Cardiac muscle cell (in vitro differentiated cells and primary cell): ENCODE measurements at regions not wholly inside any gene's neighbourhood (a gene's known extent, or its start where the extent isn't known, plus 50 kb on each side); places are given as distances from the start of the nearest gene placed in this dataset.
A peak's percentile ranks its signal among the peaks of the same experiment; 100 is the strongest.

Source experiments
- DNase-seq, 2 donors: peaks; one replicate each; pipeline versions ENCODE4 v3.0.0 to v3.0.0-alpha.2; 2010 to 2017; ENCODE audit warnings: low read depth in 1 of 2, low spot score in 1 of 2
- H3K27ac ChIP-seq: fragments of 200-600 bp; sonication (generic); 2 replicates; pipeline ENCODE4 v1.5.1; 2016
- H3K27me3 ChIP-seq: fragments of 200-600 bp; sonication (generic); 2 replicates; pipeline ENCODE4 v1.6.0; 2016; ENCODE audit warnings: control low read depth
- H3K36me3 ChIP-seq: fragments of 200-600 bp; sonication (generic); 2 replicates; pipeline ENCODE4 v1.5.1; 2016; ENCODE audit warnings: control low read depth
- H3K4me1 ChIP-seq: fragments of 200-600 bp; sonication (generic); 2 replicates; pipeline ENCODE4 v1.8.1; 2017; ENCODE audit warnings: low read depth, mild to moderate bottlenecking, mixed run types
- H3K4me3 ChIP-seq: fragments of 200-600 bp; sonication (generic); 2 replicates; pipeline ENCODE4 v1.5.1; 2016; ENCODE audit warnings: mild to moderate bottlenecking
- H3K9me3 ChIP-seq: fragments of 200-600 bp; sonication (generic); 2 replicates; pipeline ENCODE4 v1.5.1; 2017; ENCODE audit warnings: low read depth, mild to moderate bottlenecking, control low read depth
- TF ChIP-seq, protein P1 (sequence below): IDR thresholded peaks from 2 replicates; pipeline ENCODE4 v1.5.1; 2012; ENCODE audit warnings: low read depth, mild to moderate bottlenecking, low read length

DNA sequence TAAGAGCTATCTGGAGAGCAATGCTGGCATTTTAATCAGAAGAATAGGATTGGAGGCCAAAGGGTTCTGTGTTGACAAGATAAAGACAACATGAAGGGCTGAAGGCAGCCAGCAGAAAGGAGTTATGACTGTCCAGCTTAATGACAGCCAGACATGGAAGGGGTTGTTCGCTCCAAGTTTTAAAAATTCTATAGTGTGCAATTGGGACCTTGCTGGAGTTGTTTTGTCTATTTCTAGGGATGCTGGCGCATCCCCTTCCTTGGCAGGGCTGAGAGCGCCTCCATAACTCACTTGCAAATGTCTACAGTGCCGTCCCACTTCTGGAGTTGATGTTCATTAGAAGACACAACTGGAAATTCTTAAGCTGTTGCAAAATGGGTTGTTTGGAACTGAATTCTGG lies 200.7 kb downstream of the TLE3 start:
- no peak for DNase-seq
- H3K9me3 ChIP-seq: no peaks in the 10 kb centered on the region
- H3K4me3 ChIP-seq: no peak overlapping the region
- H3K27me3 ChIP-seq: no peaks in the 10 kb centered on the region
- no peaks in the 10 kb centered on the region for H3K4me1 ChIP-seq
- TF ChIP-seq, protein P1, sequence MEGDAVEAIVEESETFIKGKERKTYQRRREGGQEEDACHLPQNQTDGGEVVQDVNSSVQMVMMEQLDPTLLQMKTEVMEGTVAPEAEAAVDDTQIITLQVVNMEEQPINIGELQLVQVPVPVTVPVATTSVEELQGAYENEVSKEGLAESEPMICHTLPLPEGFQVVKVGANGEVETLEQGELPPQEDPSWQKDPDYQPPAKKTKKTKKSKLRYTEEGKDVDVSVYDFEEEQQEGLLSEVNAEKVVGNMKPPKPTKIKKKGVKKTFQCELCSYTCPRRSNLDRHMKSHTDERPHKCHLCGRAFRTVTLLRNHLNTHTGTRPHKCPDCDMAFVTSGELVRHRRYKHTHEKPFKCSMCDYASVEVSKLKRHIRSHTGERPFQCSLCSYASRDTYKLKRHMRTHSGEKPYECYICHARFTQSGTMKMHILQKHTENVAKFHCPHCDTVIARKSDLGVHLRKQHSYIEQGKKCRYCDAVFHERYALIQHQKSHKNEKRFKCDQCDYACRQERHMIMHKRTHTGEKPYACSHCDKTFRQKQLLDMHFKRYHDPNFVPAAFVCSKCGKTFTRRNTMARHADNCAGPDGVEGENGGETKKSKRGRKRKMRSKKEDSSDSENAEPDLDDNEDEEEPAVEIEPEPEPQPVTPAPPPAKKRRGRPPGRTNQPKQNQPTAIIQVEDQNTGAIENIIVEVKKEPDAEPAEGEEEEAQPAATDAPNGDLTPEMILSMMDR: no peak
- no peak overlapping the region for H3K27ac ChIP-seq
- no peaks in the 10 kb centered on the region for H3K36me3 ChIP-seq

- Histone ChIP-seq H3K27ac (no peak overlapping the region), H3K27me3 (no peaks in the 10 kb centered on the region), H3K4me3 (no peak overlapping the region), H3K36me3 (no peaks in the 10 kb centered on the region), H3K4me1 (no peaks in the 10 kb centered on the region), H3K9me3 (no peaks in the 10 kb centered on the region)
- no peak for DNase-seq
- TF ChIP-seq, protein P1: no peak
Observed at GRCh38 chr15:69897471-69898237, 200.1 kb downstream of the TLE3 start.

- TF ChIP-seq, protein P1: no peak
Observed at GRCh38 chr15:69898243-69898642, 199.5 kb downstream of the TLE3 start.

GRCh38 chr15:69902414-69903062 lies 195.2 kb downstream of the TLE3 start:
- no peaks in the 10 kb centered on the region for H3K9me3 ChIP-seq
- no peak for DNase-seq
- no peaks in the 10 kb centered on the region for H3K4me1 ChIP-seq
- TF ChIP-seq, protein P1: no peak
- H3K36me3 ChIP-seq: no peaks in the 10 kb centered on the region
- H3K4me3 ChIP-seq: no peak overlapping the region
- H3K27me3 ChIP-seq: no peaks in the 10 kb centered on the region
- H3K27ac ChIP-seq: no peak overlapping the region

More at GRCh38 chr15:69898243-69898642, 199.5 kb downstream of the TLE3 start:
- DNase-seq: no peak
- Histone ChIP-seq H3K4me3 (no peak overlapping the region), H3K27ac (no peak overlapping the region), H3K9me3 (no peaks in the 10 kb centered on the region), H3K36me3 (no peaks in the 10 kb centered on the region), H3K27me3 (no peaks in the 10 kb centered on the region), H3K4me1 (no peaks in the 10 kb centered on the region)

- no peak overlapping the region for H3K4me3 ChIP-seq
- H3K36me3 ChIP-seq: no peaks in the 10 kb centered on the region
- H3K4me1 ChIP-seq: no peaks in the 10 kb centered on the region
- no peaks in the 10 kb centered on the region for H3K9me3 ChIP-seq
- H3K27ac ChIP-seq: no peak overlapping the region
- H3K27me3 ChIP-seq: no peaks in the 10 kb centered on the region
- TF ChIP-seq, protein P1: no peak
- peak in 1 of 2 donors; percentile 49 for DNase-seq
Observed at GRCh38 chr15:69903470-69904469, 193.9 kb downstream of the TLE3 start.
